ENCODE measurements at regions not wholly inside any gene's neighbourhood (a gene's known extent, or its start where the extent isn't known, plus 50 kb on each side); places are given as distances from the start of the nearest gene placed in this dataset.

- no peak for DNase-seq
- in situ Hi-C loops (cut with HindIII; ENCODE audit: low pct_ligation_motif_present, low pct_unique_long_range_greater_than_20kb, low sequenced_read_pairs), result no loop called here
Measured at GRCh38 chr7:156496363-156496769, 144.2 kb upstream of the RNF32 start.

GRCh38 chr7:156494960-156495359, 145.6 kb upstream of the RNF32 start:
- in situ Hi-C loops (cut with HindIII; ENCODE audit: low pct_ligation_motif_present, low pct_unique_long_range_greater_than_20kb, low sequenced_read_pairs), result no loop called here
- no peak for DNase-seq

DNA sequence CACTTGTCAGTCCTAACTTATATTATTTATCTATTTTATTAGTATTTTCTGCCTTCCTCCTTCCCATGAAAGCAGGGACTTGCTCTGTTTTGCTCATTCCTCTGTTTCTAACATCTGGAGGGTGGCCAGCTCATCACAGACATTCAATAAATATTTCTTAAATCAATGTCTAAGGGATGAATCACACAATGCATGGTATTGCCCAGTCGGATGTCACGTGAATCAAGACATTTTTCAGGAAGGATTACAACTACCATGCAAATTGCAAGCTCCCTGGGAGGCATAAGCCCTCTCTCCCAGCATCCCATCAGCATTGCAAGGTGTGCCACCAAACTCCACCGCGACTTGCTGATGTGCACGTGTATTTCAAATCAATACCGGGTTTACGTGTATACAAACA, 146.6 kb upstream of the RNF32 start:
- DNase-seq, result no peak

DNA sequence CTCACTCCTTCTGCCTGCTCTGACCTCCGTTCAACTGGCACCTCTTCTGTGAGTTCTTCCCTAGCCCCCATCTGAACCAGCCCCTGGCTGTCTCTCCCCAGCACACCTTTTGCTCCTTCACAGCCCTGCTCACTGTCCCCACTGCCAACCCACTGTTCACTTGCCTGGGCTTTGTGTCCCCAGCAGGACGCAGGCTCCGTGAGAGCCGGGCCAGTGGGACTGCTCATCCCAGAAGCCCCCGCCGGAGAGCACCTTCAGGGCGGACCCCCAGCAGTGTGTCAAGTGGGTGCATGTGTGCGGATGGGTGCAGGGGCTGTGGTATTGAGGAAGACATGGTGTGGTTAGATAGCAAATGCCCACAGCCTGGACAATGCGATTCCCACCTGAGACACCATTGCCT, 148.4 kb upstream of the RNF32 start:
- in situ Hi-C loops (cut with HindIII; ENCODE audit: low pct_ligation_motif_present, low pct_unique_long_range_greater_than_20kb, low sequenced_read_pairs), result no loop called here
- no peak for DNase-seq

More for the DNA sequence above, 146.6 kb upstream of the RNF32 start:
- in situ Hi-C loops (cut with HindIII; ENCODE audit: low pct_ligation_motif_present, low pct_unique_long_range_greater_than_20kb, low sequenced_read_pairs), result no loop called here

GRCh38 chr7:156491435-156491834, 149.1 kb upstream of the RNF32 start:
- in situ Hi-C loops (cut with HindIII; ENCODE audit: low pct_ligation_motif_present, low pct_unique_long_range_greater_than_20kb, low sequenced_read_pairs), result no loop called here
- no peak for DNase-seq

GRCh38 chr7:156490021-156490800, 150.4 kb upstream of the RNF32 start:
- in situ Hi-C loops (cut with HindIII; ENCODE audit: low pct_ligation_motif_present, low pct_unique_long_range_greater_than_20kb, low sequenced_read_pairs), result no loop called here
- DNase-seq, result no peak

DNA sequence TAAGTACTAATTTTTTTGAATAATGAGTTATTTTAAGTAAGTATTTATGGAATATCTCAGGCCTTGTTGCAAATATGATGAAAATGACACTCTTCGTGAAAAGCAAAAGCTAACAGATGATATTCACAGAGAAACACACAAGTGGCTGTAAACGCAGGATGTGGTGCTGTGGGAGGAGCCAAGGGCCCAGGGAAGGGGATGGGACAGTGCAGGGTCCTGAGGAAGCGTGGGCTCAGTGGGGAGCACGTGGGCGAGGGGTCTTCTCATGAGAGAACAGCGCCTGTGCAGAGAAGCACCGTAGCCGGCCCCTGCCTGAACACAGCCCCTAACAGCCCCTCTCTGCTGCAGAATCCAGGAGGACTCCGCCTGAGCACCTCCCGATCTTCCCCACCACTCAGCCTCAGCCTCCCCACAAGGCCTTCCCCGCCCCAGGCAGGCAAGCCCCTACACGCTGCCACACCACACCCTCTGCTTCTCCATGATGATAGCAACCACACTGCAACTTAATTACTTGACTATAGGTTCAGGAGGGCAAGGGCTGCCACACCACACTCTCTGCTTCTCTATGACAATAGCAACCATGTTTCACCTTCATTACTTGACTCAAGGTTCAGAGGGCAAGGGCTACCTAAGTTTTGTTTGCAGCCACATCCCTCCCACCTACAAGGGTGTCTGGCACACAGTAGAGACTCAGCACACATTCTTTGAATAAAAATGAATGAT, 152.6 kb upstream of the RNF32 start:
- in situ Hi-C loops (cut with HindIII; ENCODE audit: low pct_ligation_motif_present, low pct_unique_long_range_greater_than_20kb, low sequenced_read_pairs), result no loop called here
- DNase-seq, result no peak

DNA sequence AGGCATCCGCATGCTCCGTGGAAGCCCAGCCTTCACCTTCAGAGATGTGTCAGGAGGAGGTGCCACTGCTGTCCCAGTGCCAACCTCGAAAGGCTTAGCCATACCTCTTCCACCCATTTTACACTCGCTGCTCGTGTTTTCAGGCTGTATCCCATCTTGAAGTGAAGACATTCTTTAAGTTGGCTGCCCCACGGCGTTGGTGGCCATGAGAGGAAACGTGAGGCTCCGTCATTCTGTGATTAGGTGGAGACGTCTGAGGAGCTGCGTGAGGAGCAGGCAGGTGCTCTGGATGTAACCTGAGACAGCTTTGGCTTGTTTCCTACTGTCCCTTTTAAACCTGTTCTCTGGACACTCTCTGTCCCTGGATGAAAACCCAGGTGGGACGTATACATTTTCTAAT, 159.9 kb upstream of the RNF32 start:
- in situ Hi-C loops (cut with HindIII; ENCODE audit: low pct_ligation_motif_present, low pct_unique_long_range_greater_than_20kb, low sequenced_read_pairs), result no loop called here

GRCh38 chr7:156479596-156479995, 161.0 kb upstream of the RNF32 start:
- in situ Hi-C loops (cut with HindIII; ENCODE audit: low pct_ligation_motif_present, low pct_unique_long_range_greater_than_20kb, low sequenced_read_pairs), result no loop called here
- no peak for DNase-seq

More for the DNA sequence above, 159.9 kb upstream of the RNF32 start:
- DNase-seq, result no peak

GRCh38 chr7:156478486-156478885, 162.1 kb upstream of the RNF32 start:
- in situ Hi-C loops (cut with HindIII; ENCODE audit: low pct_ligation_motif_present, low pct_unique_long_range_greater_than_20kb, low sequenced_read_pairs), result no loop called here
- no peak for DNase-seq

- in situ Hi-C loops (cut with HindIII; ENCODE audit: low pct_ligation_motif_present, low pct_unique_long_range_greater_than_20kb, low sequenced_read_pairs), result no loop called here
- peak; percentile 92 for DNase-seq
Measured at GRCh38 chr7:156475666-156476065, 164.9 kb upstream of the RNF32 start.

GRCh38 chr7:156475179-156475578, 165.4 kb upstream of the RNF32 start:
- in situ Hi-C loops (cut with HindIII; ENCODE audit: low pct_ligation_motif_present, low pct_unique_long_range_greater_than_20kb, low sequenced_read_pairs), result no loop called here
- peak; percentile 19 for DNase-seq

- peak; percentile 96 for DNase-seq
- in situ Hi-C loops (cut with HindIII; ENCODE audit: low pct_ligation_motif_present, low pct_unique_long_range_greater_than_20kb, low sequenced_read_pairs), result no loop called here
Measured at GRCh38 chr7:156474241-156474743, 166.3 kb upstream of the RNF32 start.

GRCh38 chr7:156473476-156474240, 166.9 kb upstream of the RNF32 start:
- peak; percentile 66 for DNase-seq
- in situ Hi-C loops (cut with HindIII; ENCODE audit: low pct_ligation_motif_present, low pct_unique_long_range_greater_than_20kb, low sequenced_read_pairs), result no loop called here

GRCh38 chr7:156472267-156472666, 168.3 kb upstream of the RNF32 start:
- in situ Hi-C loops (cut with HindIII; ENCODE audit: low pct_ligation_motif_present, low pct_unique_long_range_greater_than_20kb, low sequenced_read_pairs), result no loop called here
- no peak for DNase-seq

DNA sequence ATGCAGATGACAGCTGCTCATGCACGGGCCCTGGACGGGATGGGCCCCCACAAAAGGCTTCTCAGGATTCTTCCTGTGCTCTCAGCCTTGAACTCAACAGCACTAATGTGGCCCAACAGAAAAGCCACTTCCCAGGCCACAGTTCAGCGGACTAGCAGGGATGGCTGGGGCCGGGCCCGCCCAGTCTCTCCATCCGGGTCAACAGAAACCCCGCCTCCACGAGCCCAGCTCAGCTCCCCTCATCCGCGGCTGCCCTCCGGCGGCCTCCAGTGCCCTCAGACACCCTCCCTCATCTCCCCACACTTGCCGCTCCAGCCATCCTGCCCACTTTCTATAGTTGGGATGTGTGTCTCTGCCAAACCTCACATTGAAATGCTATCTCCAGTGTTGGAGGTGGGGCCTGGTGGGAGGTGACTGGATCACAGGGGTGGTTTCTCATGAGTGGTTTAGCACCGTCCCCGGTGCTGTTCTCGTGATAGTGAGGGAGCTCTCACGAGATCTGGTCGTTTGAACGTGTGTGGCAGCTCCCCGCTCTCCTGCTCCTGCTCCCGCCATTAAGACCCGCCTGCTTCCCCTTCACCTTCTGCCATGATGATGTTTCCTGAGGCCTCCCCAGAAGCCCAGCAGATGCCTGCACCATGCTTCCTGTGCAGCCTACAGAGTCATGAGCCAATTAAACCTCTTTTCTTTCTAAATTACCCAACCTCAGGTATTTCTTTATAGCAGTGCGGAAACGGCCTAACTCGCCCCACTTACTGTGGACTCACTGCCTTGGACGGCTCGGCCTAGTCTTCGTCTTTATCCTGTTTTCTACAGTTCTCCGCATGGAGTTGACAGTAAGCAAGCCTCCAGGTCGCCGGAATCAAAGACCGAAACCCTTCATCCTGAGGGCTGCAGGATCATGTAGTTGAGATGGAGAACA, 169.9 kb upstream of the RNF32 start:
- in situ Hi-C loops (cut with HindIII; ENCODE audit: low pct_ligation_motif_present, low pct_unique_long_range_greater_than_20kb, low sequenced_read_pairs), result no loop called here
- DNase-seq, result no peak

DNA sequence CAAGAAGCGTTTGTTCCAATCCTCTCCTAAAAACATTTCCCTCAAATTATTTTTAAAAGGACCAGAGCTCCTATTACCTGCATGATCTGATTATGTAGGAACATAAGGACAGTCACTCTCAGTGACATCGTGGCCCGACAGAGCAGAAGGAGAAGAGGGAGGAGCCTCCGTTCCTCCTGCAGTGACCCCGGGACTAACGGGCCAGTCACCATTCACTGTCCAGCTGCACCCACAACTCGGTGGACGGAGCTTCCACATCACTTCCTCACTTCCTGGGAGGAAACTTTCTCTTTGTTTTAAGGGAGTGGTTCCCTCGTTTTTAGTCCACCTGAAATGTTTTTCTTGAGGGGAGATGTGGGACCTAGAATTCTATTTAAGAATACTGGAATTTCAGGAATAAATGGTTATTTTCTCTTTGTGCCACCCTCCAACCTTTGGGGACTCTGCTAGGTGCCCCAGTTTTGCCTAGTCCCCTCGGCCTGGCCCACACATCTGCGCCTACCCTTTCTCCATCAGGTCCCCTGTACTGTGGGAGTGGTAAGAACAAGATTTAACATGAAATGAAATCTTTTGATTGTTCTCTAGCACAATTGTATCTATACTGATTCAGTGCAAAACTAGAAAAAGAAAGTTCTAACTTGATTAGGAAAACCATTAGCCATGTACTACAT, 173.5 kb upstream of the RNF32 start:
- no peak for DNase-seq
- in situ Hi-C loops (cut with HindIII; ENCODE audit: low pct_ligation_motif_present, low pct_unique_long_range_greater_than_20kb, low sequenced_read_pairs), result no loop called here

DNA sequence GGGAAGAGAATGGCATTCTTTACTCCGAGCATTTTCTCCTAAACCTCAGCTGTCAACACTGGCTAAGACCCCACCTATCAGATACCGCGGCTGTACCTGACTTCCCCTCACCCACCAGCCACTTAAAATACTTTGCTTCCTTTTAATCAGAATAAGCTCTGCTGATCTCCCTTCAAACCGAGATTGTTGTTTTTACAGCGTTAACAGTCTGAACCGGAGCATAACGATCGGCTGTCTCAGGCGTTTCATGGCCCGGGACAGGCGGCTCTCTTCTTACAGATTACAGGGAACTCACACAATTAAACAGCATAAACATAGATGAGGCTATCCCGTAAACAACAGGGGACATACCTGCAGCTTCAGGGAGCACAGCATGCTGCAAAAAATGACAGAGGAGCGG, 174.3 kb upstream of the RNF32 start:
- in situ Hi-C loops (cut with HindIII; ENCODE audit: low pct_ligation_motif_present, low pct_unique_long_range_greater_than_20kb, low sequenced_read_pairs), result no loop called here
- no peak for DNase-seq

Measured in ACHN (cell line).